HG03442 (cell line): ENCODE measurements at regions not wholly inside any gene's neighbourhood (a gene's known extent, or its start where the extent isn't known, plus 50 kb on each side); places are given as distances from the start of the nearest gene placed in this dataset.

ENCODE experiments used
- ATAC-seq: cut with Tn5 transposase; IDR thresholded peaks from one replicate; pipeline ENCODE4 v1.9.1; 2021; ENCODE audit warnings: mild to moderate bottlenecking, moderate library complexity; ENCODE audit not compliant: unreplicated experiment

GRCh38 chr9:84570482-84571154 is 98.9 kb upstream of the NTRK2 start:
- no peak for ATAC-seq

- no peak for ATAC-seq
These were observed 96.4 kb upstream of the NTRK2 start for GRCh38 chr9:84573083-84573482.

- no peak for ATAC-seq
These were observed 93.8 kb upstream of the NTRK2 start for GRCh38 chr9:84575705-84576104.

GRCh38 chr9:84583866-84584265 is 85.7 kb upstream of the NTRK2 start:
- ATAC-seq = no peak

GRCh38 chr9:84586662-84587061 is 82.9 kb upstream of the NTRK2 start:
- no peak for ATAC-seq

GRCh38 chr9:84587153-84587552 is 82.4 kb upstream of the NTRK2 start:
- ATAC-seq = no peak

GRCh38 chr9:84589542-84589941 is 80.0 kb upstream of the NTRK2 start:
- no peak for ATAC-seq

GRCh38 chr9:84590706-84591105 is 78.8 kb upstream of the NTRK2 start:
- no peak for ATAC-seq

GRCh38 chr9:84592918-84593317 is 76.6 kb upstream of the NTRK2 start:
- ATAC-seq = no peak

GRCh38 chr9:84593352-84593751 is 76.2 kb upstream of the NTRK2 start:
- ATAC-seq = no peak

- ATAC-seq = peak; percentile 96
These were observed 72.4 kb upstream of the NTRK2 start for GRCh38 chr9:84597131-84597530.

- no peak for ATAC-seq
These were observed 70.5 kb upstream of the NTRK2 start for GRCh38 chr9:84598921-84599636.

GRCh38 chr9:84600739-84601138 is 68.8 kb upstream of the NTRK2 start:
- no peak for ATAC-seq

- no peak for ATAC-seq
These were observed 65.3 kb upstream of the NTRK2 start for GRCh38 chr9:84604223-84604622.

GRCh38 chr9:84609779-84610178 is 59.8 kb upstream of the NTRK2 start:
- no peak for ATAC-seq

- ATAC-seq = no peak
These were observed 56.1 kb upstream of the NTRK2 start for GRCh38 chr9:84613431-84613830.

GRCh38 chr9:84615544-84615943 is 54.0 kb upstream of the NTRK2 start:
- no peak for ATAC-seq

GRCh38 chr9:84617411-84618029 is 52.0 kb upstream of the NTRK2 start:
- no peak for ATAC-seq
